ENCODE measurements at regions not wholly inside any gene's neighbourhood (a gene's known extent, or its start where the extent isn't known, plus 50 kb on each side); places are given as distances from the start of the nearest gene placed in this dataset.

DNA sequence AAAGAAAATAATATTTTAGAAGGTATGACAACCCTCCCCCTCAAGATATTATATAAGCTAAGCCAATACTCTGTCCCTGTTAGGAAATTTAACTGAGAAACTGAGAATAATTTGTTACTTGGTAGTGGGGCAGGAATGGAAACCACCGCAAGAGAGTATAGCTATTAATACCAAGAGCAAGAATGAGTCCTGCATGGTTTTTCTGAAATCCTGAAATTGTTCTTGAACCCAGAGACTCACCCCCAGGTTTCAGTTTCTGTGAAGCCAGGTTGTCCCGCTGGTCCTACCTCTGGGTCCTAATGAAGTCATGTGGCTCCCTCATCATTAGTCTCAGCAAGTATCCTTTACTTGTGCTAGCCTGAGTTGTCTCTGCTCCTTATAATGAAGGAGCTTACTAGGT is 671.0 kb upstream of the ACVR2A start:
- Mint-ChIP-seq H3K4me1 (ENCODE audit: low read depth, unreplicated experiment) (peaks cover 7% of the 10 kb centered on the region), H3K27ac (ENCODE audit: unreplicated experiment) (no peak overlapping the region), H3K36me3 (ENCODE audit: low read depth, unreplicated experiment) (no peaks in the 10 kb centered on the region), H3K4me3 (ENCODE audit: unreplicated experiment) (no peak overlapping the region), H3K27me3 (ENCODE audit: low read depth, unreplicated experiment) (no peaks in the 10 kb centered on the region), H3K9me3 (ENCODE audit: unreplicated experiment) (peaks cover 2% of the 10 kb centered on the region)
- no peak overlapping the region for H3K9ac ChIP-seq (ENCODE audit: low read length)
- H3K4me1 ChIP-seq (ENCODE audit: insufficient read depth, low read length) = no peaks in the 10 kb centered on the region
- no peak for TF ChIP-seq EZH2 (IDR thresholded peaks at IDR 0.05; ENCODE audit: insufficient read depth, low read length)
- TF ChIP-seq, protein P1, sequence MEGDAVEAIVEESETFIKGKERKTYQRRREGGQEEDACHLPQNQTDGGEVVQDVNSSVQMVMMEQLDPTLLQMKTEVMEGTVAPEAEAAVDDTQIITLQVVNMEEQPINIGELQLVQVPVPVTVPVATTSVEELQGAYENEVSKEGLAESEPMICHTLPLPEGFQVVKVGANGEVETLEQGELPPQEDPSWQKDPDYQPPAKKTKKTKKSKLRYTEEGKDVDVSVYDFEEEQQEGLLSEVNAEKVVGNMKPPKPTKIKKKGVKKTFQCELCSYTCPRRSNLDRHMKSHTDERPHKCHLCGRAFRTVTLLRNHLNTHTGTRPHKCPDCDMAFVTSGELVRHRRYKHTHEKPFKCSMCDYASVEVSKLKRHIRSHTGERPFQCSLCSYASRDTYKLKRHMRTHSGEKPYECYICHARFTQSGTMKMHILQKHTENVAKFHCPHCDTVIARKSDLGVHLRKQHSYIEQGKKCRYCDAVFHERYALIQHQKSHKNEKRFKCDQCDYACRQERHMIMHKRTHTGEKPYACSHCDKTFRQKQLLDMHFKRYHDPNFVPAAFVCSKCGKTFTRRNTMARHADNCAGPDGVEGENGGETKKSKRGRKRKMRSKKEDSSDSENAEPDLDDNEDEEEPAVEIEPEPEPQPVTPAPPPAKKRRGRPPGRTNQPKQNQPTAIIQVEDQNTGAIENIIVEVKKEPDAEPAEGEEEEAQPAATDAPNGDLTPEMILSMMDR (IDR thresholded peaks at IDR 0.05; ENCODE audit: insufficient read depth, low read depth, low read length) = no peak
- DNase-seq (ENCODE audit: low read depth) (no peak), FAIRE-seq (no peak)
- no peak overlapping the region for H3K4me2 ChIP-seq (ENCODE audit: low read length)
- no peaks in the 10 kb centered on the region for H3K79me2 ChIP-seq (ENCODE audit: insufficient read depth, low read length)
- H2AFZ ChIP-seq (ENCODE audit: low read depth, low read length) = no peak overlapping the region
- no peaks in the 10 kb centered on the region for H3K9me3 ChIP-seq (ENCODE audit: insufficient read depth, low read depth, low read length)
- H3K27me3 ChIP-seq (ENCODE audit: insufficient read depth, low read length) = no peaks in the 10 kb centered on the region
- no peaks in the 10 kb centered on the region for H4K20me1 ChIP-seq (ENCODE audit: insufficient read depth, low read length)
- no peak overlapping the region for H3K4me3 ChIP-seq (ENCODE audit: insufficient read depth, low read depth, low read length)
- H3K27ac ChIP-seq (ENCODE audit: low read depth, low read length) = no peak overlapping the region
- no peaks in the 10 kb centered on the region for H3K36me3 ChIP-seq (ENCODE audit: insufficient read depth, low read length)

DNA sequence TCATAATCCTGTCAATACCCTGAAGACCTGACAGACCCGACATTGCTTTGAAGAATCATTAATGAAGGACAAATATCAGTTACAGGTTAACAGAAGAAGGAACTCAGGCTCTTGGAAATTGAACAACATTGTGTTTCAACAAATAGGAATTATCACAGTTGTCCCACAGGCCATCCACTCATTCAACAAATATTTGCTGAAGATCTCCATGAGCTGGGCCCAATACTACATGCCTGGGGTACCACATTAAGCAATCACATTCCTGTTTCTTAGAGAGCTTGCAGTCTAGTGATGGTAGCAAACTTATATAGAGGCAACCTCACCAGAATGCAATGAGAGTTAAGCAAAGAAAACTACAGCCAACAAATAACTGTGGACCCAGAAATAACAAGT is 671.6 kb upstream of the ACVR2A start:
- H3K4me2 ChIP-seq (ENCODE audit: low read length) = no peak overlapping the region
- H3K79me2 ChIP-seq (ENCODE audit: insufficient read depth, low read length) = no peaks in the 10 kb centered on the region
- no peak overlapping the region for H2AFZ ChIP-seq (ENCODE audit: low read depth, low read length)
- peak; percentile 57 for DNase-seq (ENCODE audit: low read depth)
- H3K4me3 ChIP-seq (ENCODE audit: insufficient read depth, low read depth, low read length) = no peak overlapping the region
- no peaks in the 10 kb centered on the region for H3K36me3 ChIP-seq (ENCODE audit: insufficient read depth, low read length)
- H3K4me3 Mint-ChIP-seq (ENCODE audit: unreplicated experiment) = no peak overlapping the region
- H3K27ac Mint-ChIP-seq (ENCODE audit: unreplicated experiment) = no peak overlapping the region
- no peaks in the 10 kb centered on the region for H3K4me1 ChIP-seq (ENCODE audit: insufficient read depth, low read length)
- H3K4me1 Mint-ChIP-seq (ENCODE audit: low read depth, unreplicated experiment) = peaks cover 7% of the 10 kb centered on the region
- H4K20me1 ChIP-seq (ENCODE audit: insufficient read depth, low read length) = no peaks in the 10 kb centered on the region
- H3K36me3 Mint-ChIP-seq (ENCODE audit: low read depth, unreplicated experiment) = no peaks in the 10 kb centered on the region
- no peak for FAIRE-seq
- H3K9me3 Mint-ChIP-seq (ENCODE audit: unreplicated experiment) = peaks cover 2% of the 10 kb centered on the region
- TF ChIP-seq, protein P1 (IDR thresholded peaks at IDR 0.05; ENCODE audit: insufficient read depth, low read depth, low read length) = no peak
- TF ChIP-seq EZH2 (IDR thresholded peaks at IDR 0.05; ENCODE audit: insufficient read depth, low read length) = no peak
- no peaks in the 10 kb centered on the region for H3K27me3 ChIP-seq (ENCODE audit: insufficient read depth, low read length)
- H3K27ac ChIP-seq (ENCODE audit: low read depth, low read length) = no peak overlapping the region
- no peak overlapping the region for H3K9ac ChIP-seq (ENCODE audit: low read length)
- H3K27me3 Mint-ChIP-seq (ENCODE audit: low read depth, unreplicated experiment) = no peaks in the 10 kb centered on the region
- H3K9me3 ChIP-seq (ENCODE audit: insufficient read depth, low read depth, low read length) = no peaks in the 10 kb centered on the region

DNA sequence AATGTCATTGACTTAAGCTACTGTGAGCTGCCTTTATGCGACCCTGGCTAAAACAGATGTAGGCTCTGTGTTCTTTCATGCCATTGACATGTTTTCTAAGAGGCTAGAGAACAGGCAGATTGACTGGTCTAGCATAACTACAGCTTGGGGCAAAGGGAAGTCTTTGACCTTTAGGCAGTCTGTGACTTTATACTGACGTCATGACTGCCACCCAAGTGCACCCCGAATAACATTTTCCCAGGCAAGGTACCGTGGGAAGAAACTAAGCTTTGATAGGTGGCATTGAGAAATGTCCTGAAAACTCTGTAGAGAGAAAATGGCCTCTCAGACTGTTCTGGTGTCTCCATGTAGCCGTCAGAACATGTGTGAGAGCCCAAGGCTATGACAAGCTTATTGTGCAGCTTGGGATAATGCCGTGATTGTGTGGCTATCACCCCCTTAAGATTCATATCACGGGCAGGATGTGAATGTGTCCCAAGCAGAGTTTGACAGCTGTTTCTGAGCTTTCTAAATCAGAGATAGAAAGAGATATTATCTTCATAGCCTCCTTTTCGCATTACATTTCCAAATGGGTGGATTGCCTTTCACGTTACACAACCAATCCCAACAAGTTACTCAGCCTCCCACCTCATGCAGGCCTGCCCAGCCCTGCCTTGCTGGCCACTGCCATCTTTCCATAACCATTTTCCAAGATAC is 672.2 kb upstream of the ACVR2A start:
- no peaks in the 10 kb centered on the region for H3K36me3 Mint-ChIP-seq (ENCODE audit: low read depth, unreplicated experiment)
- FAIRE-seq = no peak
- TF ChIP-seq EZH2 (IDR thresholded peaks at IDR 0.05; ENCODE audit: insufficient read depth, low read length) = no peak
- TF ChIP-seq, protein P1 (IDR thresholded peaks at IDR 0.05; ENCODE audit: insufficient read depth, low read depth, low read length) = no peak
- Histone ChIP-seq H3K9ac (ENCODE audit: low read length) (no peak overlapping the region), H3K4me2 (ENCODE audit: low read length) (no peak overlapping the region), H3K9me3 (ENCODE audit: insufficient read depth, low read depth, low read length) (no peaks in the 10 kb centered on the region), H3K4me3 (ENCODE audit: insufficient read depth, low read depth, low read length) (no peak overlapping the region), H2AFZ (ENCODE audit: low read depth, low read length) (no peak overlapping the region), H3K4me1 (ENCODE audit: insufficient read depth, low read length) (no peaks in the 10 kb centered on the region), H3K27me3 (ENCODE audit: insufficient read depth, low read length) (no peaks in the 10 kb centered on the region), H3K27ac (ENCODE audit: low read depth, low read length) (no peak overlapping the region), H3K36me3 (ENCODE audit: insufficient read depth, low read length) (no peaks in the 10 kb centered on the region), H3K79me2 (ENCODE audit: insufficient read depth, low read length) (no peaks in the 10 kb centered on the region), H4K20me1 (ENCODE audit: insufficient read depth, low read length) (no peaks in the 10 kb centered on the region)
- no peaks in the 10 kb centered on the region for H3K27me3 Mint-ChIP-seq (ENCODE audit: low read depth, unreplicated experiment)
- no peak for DNase-seq (ENCODE audit: low read depth)
- peaks cover 2% of the 10 kb centered on the region for H3K9me3 Mint-ChIP-seq (ENCODE audit: unreplicated experiment)
- no peak overlapping the region for H3K4me3 Mint-ChIP-seq (ENCODE audit: unreplicated experiment)
- H3K4me1 Mint-ChIP-seq (ENCODE audit: low read depth, unreplicated experiment) = peaks cover 7% of the 10 kb centered on the region
- H3K27ac Mint-ChIP-seq (ENCODE audit: unreplicated experiment) = no peak overlapping the region

Measured in astrocyte (in vitro differentiated cells and primary cell).